ENCODE measurements at regions not wholly inside any gene's neighbourhood (a gene's known extent, or its start where the extent isn't known, plus 50 kb on each side); places are given as distances from the start of the nearest gene placed in this dataset.

- RAD21 ChIA-PET (ENCODE audit: unreplicated experiment): interaction anchor here (0.6 to 14.1 kb wide), 16 partner anchors 13 to 194 kb away, joined by 3 to 223 read pairs (median 8); no protein-coding TSS in a partner anchor
- peaks cover 42% of the 10 kb centered on the region for H3K4me1 ChIP-seq (ENCODE audit: control insufficient read depth, insufficient read depth, low read length)
- 0 out of 2 replicates have a peak overlapping the region, but pooled peaks have one; percentile 11 for H3K9ac ChIP-seq (ENCODE audit: control insufficient read depth, insufficient read depth, low read length)
- H3K27me3 ChIP-seq (replicated peaks in 1 of 2; ENCODE audit: control insufficient read depth in 2 of 2, insufficient read depth in 2 of 2, low read length in 1 of 2): no peaks in the 10 kb centered on the region
- H3K79me2 ChIP-seq (ENCODE audit: control insufficient read depth, insufficient read depth, low read length): no peaks in the 10 kb centered on the region
- no TSS peak for BruUV-seq (replicated peaks)
- peak overlapping the region; percentile 77 for H3K4me2 ChIP-seq (ENCODE audit: control insufficient read depth, insufficient read depth)
- no peak for DNase-seq (ENCODE audit: low read depth, low spot score)
- no peaks in the 10 kb centered on the region for H3K36me3 ChIP-seq (ENCODE audit: control insufficient read depth in 2 of 2, insufficient read depth in 2 of 2, low read length in 1 of 2)
- POLR2A ChIA-PET: interaction anchor here (0.7 to 2.4 kb wide), 15 partner anchors 12 to 195 kb away, joined by 3 to 10 read pairs (median 3); no protein-coding TSS in a partner anchor
- 0 out of 2 replicates have a peak overlapping the region, but pooled peaks have one; percentile 22 for H3K27ac ChIP-seq (ENCODE audit: control insufficient read depth, insufficient read depth)
- WGBS (ENCODE audit: insufficient coverage, insufficient replicate concordance, low lambda C conversion rate, missing lambda C conversion rate): 0% methylated on average over 2 of the region's 2 CpGs
- SMC1A ChIA-PET (ENCODE audit: uncharacterized antibody, unreplicated experiment): interaction anchor here (0.7 to 8.8 kb wide), 32 partner anchors 9 to 241 kb away, joined by 3 to 222 read pairs (median 5); no protein-coding TSS in a partner anchor
- intact Hi-C loops (cut with micrococcal nuclease; ENCODE audit: unreplicated experiment): loop anchor here (2.0 kb wide), 1 partner anchor 43 kb away; no protein-coding TSS in a partner anchor
- in situ Hi-C loops (cut with MboI): no loop called here
- no peak overlapping the region for H3K4me3 ChIP-seq
- peaks cover 5% of the 10 kb centered on the region for H3K9me3 ChIP-seq (replicated peaks; ENCODE audit: control insufficient read depth, insufficient read depth, low read length)
- no peak for FAIRE-seq
- H2AFZ ChIP-seq (ENCODE audit: control insufficient read depth, low read depth, low read length): no peak overlapping the region
- ATAC-seq: peak; percentile 50
- no peaks in the 10 kb centered on the region for H4K20me1 ChIP-seq (ENCODE audit: control insufficient read depth, insufficient read depth)
- CTCF ChIA-PET: interaction anchor here (0.9 to 4.0 kb wide), 14 partner anchors 7 to 184 kb away, joined by 3 to 21 read pairs (median 4); no protein-coding TSS in a partner anchor
- TF ChIP-seq ZNF384 (IDR thresholded peaks at IDR 0.05; ENCODE audit: borderline replicate concordance, low read depth, low read length) (no peak), SPI1 (IDR thresholded peaks at IDR 0.05; ENCODE audit: borderline replicate concordance, insufficient read depth, low read depth, low read length) (no peak), CREM (IDR thresholded peaks at IDR 0.05; ENCODE audit: low read depth) (peak; percentile 42; the same call in 1 of the 2 replicates), ZNF687 (IDR thresholded peaks at IDR 0.05) (0 out of 2 replicates have a peak, but pooled peaks have one; percentile 27), ATF2 (IDR thresholded peaks at IDR 0.05; ENCODE audit: low read length) (peak; percentile 41; the same call in 1 of the 2 replicates), IKZF1 (conservative IDR thresholded peaks at IDR 0.05) (peak; percentile 59), JUNB (IDR thresholded peaks at IDR 0.05) (peak; percentile 68), USF1 (IDR thresholded peaks at IDR 0.05; ENCODE audit: borderline replicate concordance, extremely low read length, insufficient read depth, low read depth, low read length) (no peak), MTA2 (IDR thresholded peaks at IDR 0.05; ENCODE audit: low read depth) (peak; percentile 56; the same call in 1 of the 2 replicates), FOXM1 (IDR thresholded peaks at IDR 0.05; ENCODE audit: low read depth, low read length) (peak; percentile 55; the same call in 1 of the 2 replicates), IKZF2 (IDR thresholded peaks at IDR 0.05) (peak; percentile 81 to 85; a peak in 3 of 4 replicates), NFIC (IDR thresholded peaks at IDR 0.05; ENCODE audit: low read depth, low read length) (peak; percentile 81), ZBED1 (IDR thresholded peaks at IDR 0.05; ENCODE audit: borderline replicate concordance) (peak; percentile 56; the same call in 1 of the 2 replicates), MTA3 (IDR thresholded peaks at IDR 0.05; ENCODE audit: borderline replicate concordance, low read length) (peak; percentile 62; the same call in 1 of the 2 replicates), BCL11A (IDR thresholded peaks at IDR 0.05; ENCODE audit: low read depth, low read length) (peak; percentile 57), RUNX3 (IDR thresholded peaks at IDR 0.05; ENCODE audit: low read length) (peak; percentile 59; the same call in 1 of the 2 replicates), MXI1 (IDR thresholded peaks at IDR 0.05; ENCODE audit: low read depth, low read length) (no peak), TCF7 (IDR thresholded peaks at IDR 0.05; ENCODE audit: borderline replicate concordance) (0 out of 2 replicates have a peak, but pooled peaks have one; percentile 45), EP300 (IDR thresholded peaks at IDR 0.05; ENCODE audit: borderline replicate concordance in 1 of 2, control insufficient read depth in 1 of 2, low read depth in 2 of 2, low read length in 2 of 2) (peak; percentile 41 to 42; a peak in 1 of 4 replicates)
These were observed 180.4 kb upstream of the PHYHIPL start for GRCh38 chr10:58996063-58996462.

All from GM12878 (cell line).